ENCODE measurements at regions not wholly inside any gene's neighbourhood (a gene's known extent, or its start where the extent isn't known, plus 50 kb on each side); places are given as distances from the start of the nearest gene placed in this dataset.

DNA sequence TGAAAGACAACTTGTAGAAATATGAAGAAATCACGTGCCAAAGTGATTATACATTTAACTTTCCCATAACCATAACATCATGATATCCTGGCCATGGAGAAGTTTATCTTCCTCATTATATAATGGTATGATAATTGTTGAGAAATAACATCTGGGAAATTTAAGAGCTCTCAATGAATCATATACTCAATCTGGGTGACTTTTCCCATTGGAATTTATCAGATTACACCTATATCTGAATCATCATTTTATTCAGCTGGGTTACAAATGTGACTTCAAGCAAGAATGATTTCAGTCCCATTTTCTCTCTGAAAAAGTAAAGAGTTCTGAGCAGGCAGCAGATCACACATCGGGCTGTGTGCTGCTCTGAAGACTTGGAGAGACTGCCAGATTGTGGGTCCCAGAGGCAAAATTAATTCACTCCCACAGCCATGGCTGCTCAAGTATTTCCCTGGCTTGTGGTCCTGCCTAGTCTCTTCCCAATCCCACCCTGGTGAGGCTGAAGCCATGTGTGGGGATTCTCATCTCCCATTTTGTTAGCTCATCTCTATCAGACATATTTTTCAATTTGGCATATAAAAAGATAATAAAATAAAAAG lies 278.0 kb downstream of the MRPL39 start:
- H3K4me1 Mint-ChIP-seq (ENCODE audit: low read depth) = peaks cover 1% of the 10 kb centered on the region
- TF ChIP-seq, protein P1, sequence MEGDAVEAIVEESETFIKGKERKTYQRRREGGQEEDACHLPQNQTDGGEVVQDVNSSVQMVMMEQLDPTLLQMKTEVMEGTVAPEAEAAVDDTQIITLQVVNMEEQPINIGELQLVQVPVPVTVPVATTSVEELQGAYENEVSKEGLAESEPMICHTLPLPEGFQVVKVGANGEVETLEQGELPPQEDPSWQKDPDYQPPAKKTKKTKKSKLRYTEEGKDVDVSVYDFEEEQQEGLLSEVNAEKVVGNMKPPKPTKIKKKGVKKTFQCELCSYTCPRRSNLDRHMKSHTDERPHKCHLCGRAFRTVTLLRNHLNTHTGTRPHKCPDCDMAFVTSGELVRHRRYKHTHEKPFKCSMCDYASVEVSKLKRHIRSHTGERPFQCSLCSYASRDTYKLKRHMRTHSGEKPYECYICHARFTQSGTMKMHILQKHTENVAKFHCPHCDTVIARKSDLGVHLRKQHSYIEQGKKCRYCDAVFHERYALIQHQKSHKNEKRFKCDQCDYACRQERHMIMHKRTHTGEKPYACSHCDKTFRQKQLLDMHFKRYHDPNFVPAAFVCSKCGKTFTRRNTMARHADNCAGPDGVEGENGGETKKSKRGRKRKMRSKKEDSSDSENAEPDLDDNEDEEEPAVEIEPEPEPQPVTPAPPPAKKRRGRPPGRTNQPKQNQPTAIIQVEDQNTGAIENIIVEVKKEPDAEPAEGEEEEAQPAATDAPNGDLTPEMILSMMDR (IDR thresholded peaks at IDR 0.05; ENCODE audit: unreplicated experiment) = no peak
- H3K27me3 Mint-ChIP-seq = no peaks in the 10 kb centered on the region
- no peak overlapping the region for H3K4me3 Mint-ChIP-seq (ENCODE audit: low read depth)
- H3K9me3 Mint-ChIP-seq (ENCODE audit: low read depth) = no peaks in the 10 kb centered on the region
- DNase-seq (ENCODE audit: low spot score, unreplicated experiment) = no peak
- H3K36me3 Mint-ChIP-seq (ENCODE audit: insufficient read depth) = no peaks in the 10 kb centered on the region
- no peak overlapping the region for H3K27ac Mint-ChIP-seq

DNA sequence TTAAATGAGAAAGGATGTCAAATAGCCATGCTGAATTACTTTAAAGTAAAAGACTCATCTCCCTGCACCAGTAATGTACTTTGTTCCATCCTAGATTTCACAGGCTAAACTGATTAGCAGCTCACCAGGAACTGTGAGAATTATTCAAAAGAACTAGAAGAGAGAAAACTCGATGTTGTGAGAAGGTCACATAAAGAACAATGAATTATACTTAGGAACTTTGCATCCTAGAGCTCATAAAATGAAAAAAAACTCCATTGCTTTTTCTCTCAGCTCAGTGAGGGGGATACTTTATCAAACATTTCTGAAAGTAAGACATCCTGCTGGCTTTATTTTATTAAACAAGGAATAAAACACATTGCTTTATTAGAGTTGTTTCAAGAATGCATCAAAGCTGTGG lies 278.5 kb downstream of the MRPL39 start:
- no peak for DNase-seq (ENCODE audit: low spot score, unreplicated experiment)
- Mint-ChIP-seq H3K27me3 (no peaks in the 10 kb centered on the region), H3K36me3 (ENCODE audit: insufficient read depth) (no peaks in the 10 kb centered on the region), H3K9me3 (ENCODE audit: low read depth) (no peaks in the 10 kb centered on the region), H3K4me1 (ENCODE audit: low read depth) (peaks cover 1% of the 10 kb centered on the region), H3K27ac (no peak overlapping the region), H3K4me3 (ENCODE audit: low read depth) (no peak overlapping the region)
- TF ChIP-seq, protein P1 (IDR thresholded peaks at IDR 0.05; ENCODE audit: unreplicated experiment) = no peak

DNA sequence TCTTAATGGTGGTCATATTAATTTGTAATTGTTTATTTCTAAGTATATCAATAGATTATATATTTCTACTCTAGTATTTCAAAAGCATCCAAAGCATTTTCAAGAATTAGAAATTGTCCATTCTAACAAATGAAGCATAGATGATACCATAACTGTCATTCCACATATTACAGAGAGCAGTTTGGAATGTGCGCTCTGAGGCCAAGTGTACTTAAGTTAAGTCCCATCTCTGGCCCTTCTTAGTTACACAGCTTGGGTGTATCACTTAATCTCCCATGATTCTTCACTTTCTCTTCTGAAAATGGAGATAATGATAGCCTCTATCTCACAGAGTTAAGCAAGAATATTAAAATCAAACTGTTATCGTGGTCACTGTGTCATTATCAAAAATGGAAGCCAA lies 281.1 kb downstream of the MRPL39 start:
- TF ChIP-seq, protein P1 (IDR thresholded peaks at IDR 0.05; ENCODE audit: unreplicated experiment) = no peak
- DNase-seq (ENCODE audit: low spot score, unreplicated experiment) = no peak
- H3K27me3 Mint-ChIP-seq = no peaks in the 10 kb centered on the region
- H3K4me1 Mint-ChIP-seq (ENCODE audit: low read depth) = peaks cover 1% of the 10 kb centered on the region
- no peaks in the 10 kb centered on the region for H3K9me3 Mint-ChIP-seq (ENCODE audit: low read depth)
- no peaks in the 10 kb centered on the region for H3K36me3 Mint-ChIP-seq (ENCODE audit: insufficient read depth)
- no peak overlapping the region for H3K4me3 Mint-ChIP-seq (ENCODE audit: low read depth)
- H3K27ac Mint-ChIP-seq = no peak overlapping the region

DNA sequence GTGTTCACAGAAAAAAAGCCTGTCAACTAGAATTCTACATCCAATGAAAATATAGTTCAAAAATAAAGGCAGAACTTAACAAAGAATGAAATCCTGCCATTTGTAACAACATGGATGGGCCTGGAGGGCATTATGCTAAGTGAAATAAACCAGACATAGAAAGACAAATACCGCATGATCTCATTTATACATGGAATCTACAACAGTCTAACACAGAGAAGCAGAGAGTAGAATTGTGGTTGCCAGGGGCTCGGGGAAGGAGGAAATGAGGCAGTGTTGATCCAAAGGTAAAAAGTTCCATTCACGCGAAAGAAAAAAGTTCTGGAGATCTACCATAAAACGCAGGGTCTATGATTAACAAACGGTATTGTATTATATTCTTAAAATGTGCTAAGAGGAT lies 282.6 kb downstream of the MRPL39 start:
- Mint-ChIP-seq H3K27ac (no peak overlapping the region), H3K4me1 (ENCODE audit: low read depth) (peaks cover 1% of the 10 kb centered on the region), H3K27me3 (no peaks in the 10 kb centered on the region), H3K9me3 (ENCODE audit: low read depth) (no peaks in the 10 kb centered on the region), H3K36me3 (ENCODE audit: insufficient read depth) (no peaks in the 10 kb centered on the region), H3K4me3 (ENCODE audit: low read depth) (no peak overlapping the region)
- TF ChIP-seq, protein P1 (IDR thresholded peaks at IDR 0.05; ENCODE audit: unreplicated experiment) = no peak
- no peak for DNase-seq (ENCODE audit: low spot score, unreplicated experiment)

DNA sequence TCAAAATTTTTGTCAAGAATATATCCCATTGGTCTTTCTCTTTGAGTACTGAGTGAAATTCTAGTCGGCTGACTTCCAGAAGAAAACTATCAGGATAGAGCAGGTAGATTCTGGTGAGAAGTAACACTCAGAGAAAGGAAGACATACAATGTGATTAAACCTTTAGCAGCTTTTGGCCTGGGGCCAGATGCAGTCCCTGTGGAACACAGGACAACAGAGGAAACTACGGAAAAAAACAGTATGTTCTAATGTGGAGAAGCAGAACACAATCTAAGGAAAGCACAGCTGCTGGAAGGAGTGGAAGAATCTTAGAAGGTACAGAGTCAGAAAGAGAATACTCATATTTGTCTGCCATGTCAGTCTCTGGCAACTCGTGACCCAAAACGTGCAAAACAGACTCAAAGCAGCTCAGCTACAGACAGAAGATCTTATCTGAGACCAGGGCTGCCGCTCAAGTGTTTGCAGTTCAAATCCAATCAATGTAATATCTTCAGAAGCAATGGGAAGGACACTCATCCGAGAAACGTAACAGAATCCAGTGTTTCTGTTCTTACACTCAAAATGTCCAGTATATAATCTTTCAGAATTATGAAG lies 283.8 kb downstream of the MRPL39 start:
- Mint-ChIP-seq H3K36me3 (ENCODE audit: insufficient read depth) (no peaks in the 10 kb centered on the region), H3K27me3 (no peaks in the 10 kb centered on the region), H3K4me1 (ENCODE audit: low read depth) (peaks cover 1% of the 10 kb centered on the region), H3K4me3 (ENCODE audit: low read depth) (no peak overlapping the region), H3K27ac (no peak overlapping the region), H3K9me3 (ENCODE audit: low read depth) (no peaks in the 10 kb centered on the region)
- TF ChIP-seq, protein P1 (IDR thresholded peaks at IDR 0.05; ENCODE audit: unreplicated experiment) = no peak
- no peak for DNase-seq (ENCODE audit: low spot score, unreplicated experiment)
